IMR-90 (cell line): ENCODE measurements at regions not wholly inside any gene's neighbourhood (a gene's known extent, or its start where the extent isn't known, plus 50 kb on each side); places are given as distances from the start of the nearest gene placed in this dataset.

Source experiments
- ATAC-seq: fragments of 200-7000 bp; cut with Tn5 transposase; 2 replicates; pipeline ENCODE4 v1.9.1; 2020; ENCODE audit warnings: low read depth, mild to moderate bottlenecking, moderate library complexity
- BruUV-seq: library from RNA; stranded (reverse); fragments of 400-500 nt; replicated peaks from 2 replicates; lab custom pipeline; 2021; lab: Mats Ljungman, UMichigan
- CTCF ChIA-PET: fragments of 300-600 bp; formaldehyde crosslinking; extraction: SDS; loops from one replicate; lab custom pipeline; 2021; ENCODE audit warnings: antibody characterized with exemption; lab: Yijun Ruan, JAX
- POLR2A ChIA-PET: fragments of 300-600 bp; sonication (Branson Sonifier 250); formaldehyde crosslinking; loops from one replicate; lab custom pipeline; 2022; ENCODE audit warnings: antibody characterized with exemption; ENCODE audit not compliant: unreplicated experiment; lab: Charles Lee
- DNase-seq: peaks from one replicate; pipeline ENCODE4 v3.0.0; 2013
- H2AFZ ChIP-seq: replicated peaks from 2 replicates; pipeline ENCODE3; 2013; ENCODE audit warnings: low read length, mild to moderate bottlenecking; ENCODE audit not compliant: poor library complexity
- H2AK5ac ChIP-seq: 2 replicates; pipeline ENCODE4 v1.6.1; 2013; ENCODE audit warnings: low read depth, low read length, inconsistent platforms
- H2AK9ac ChIP-seq: replicated peaks from 2 replicates; pipeline ENCODE3; 2013; ENCODE audit warnings: mild to moderate bottlenecking, low read depth, low read length, moderate library complexity; ENCODE audit not compliant: poor library complexity
- H2BK120ac ChIP-seq: 2 replicates; pipeline ENCODE4 v1.6.1; 2013; ENCODE audit warnings: low read depth, low read length, inconsistent platforms
- H2BK15ac ChIP-seq: 3 replicates; pipeline ENCODE4 v1.6.1; 2013; ENCODE audit warnings: low read depth, low read length, inconsistent platforms
- H2BK20ac ChIP-seq: 2 replicates; pipeline ENCODE4 v1.6.1; 2013; ENCODE audit warnings: low read depth, mild to moderate bottlenecking, inconsistent platforms, low read length, moderate library complexity
- H2BK5ac ChIP-seq: 2 replicates; pipeline ENCODE4 v1.6.1; 2013; ENCODE audit warnings: mild to moderate bottlenecking, low read depth, low read length, inconsistent platforms; ENCODE audit not compliant: poor library complexity, severe bottlenecking
- H3K14ac ChIP-seq: replicated peaks from 2 replicates; pipeline ENCODE4 v1.6.1; 2013; ENCODE audit warnings: low read depth, low read length, inconsistent platforms
- H3K18ac ChIP-seq: 2 replicates; pipeline ENCODE4 v1.6.1; 2013; ENCODE audit warnings: low read depth, low read length, control low read depth
- H3K23ac ChIP-seq: 2 replicates; pipeline ENCODE4 v1.6.1; 2013; ENCODE audit warnings: low read depth, low read length, inconsistent platforms
- H3K27ac ChIP-seq: 2 replicates; pipeline ENCODE4 v1.5.1; 2013; ENCODE audit warnings: mild to moderate bottlenecking, control low read depth, low read length; ENCODE audit not compliant: insufficient read depth
- H3K27me3 ChIP-seq: 2 replicates; pipeline ENCODE4 v1.6.1; 2013; ENCODE audit warnings: low read length; ENCODE audit not compliant: control insufficient read depth, insufficient read depth
- H3K36me3 ChIP-seq: 2 replicates; pipeline ENCODE4 v1.6.1; 2013; ENCODE audit warnings: low read length, mixed read lengths; ENCODE audit not compliant: control insufficient read depth, insufficient read depth
- H3K4ac ChIP-seq: 2 replicates; pipeline ENCODE4 v1.6.1; 2013; ENCODE audit warnings: low read depth, low read length, inconsistent platforms
- H3K4me1 ChIP-seq: 2 replicates; pipeline ENCODE4 v1.6.1; 2013; ENCODE audit warnings: low read length, mixed read lengths; ENCODE audit not compliant: control insufficient read depth, insufficient read depth
- H3K4me2 ChIP-seq: 2 replicates; pipeline ENCODE4 v1.6.1; 2013; ENCODE audit warnings: low read depth, mild to moderate bottlenecking, control low read depth, low read length, moderate library complexity
- H3K4me3 ChIP-seq: 2 replicates; pipeline ENCODE4 v1.5.1; 2013; ENCODE audit warnings: low read depth, mild to moderate bottlenecking, control low read depth, low read length, moderate library complexity; ENCODE audit not compliant: insufficient read depth
- H3K56ac ChIP-seq: 2 replicates; pipeline ENCODE4 v1.6.1; 2013; ENCODE audit warnings: low read length, inconsistent platforms; ENCODE audit not compliant: insufficient read depth; ENCODE audit errors: extremely low read depth
- H3K79me1 ChIP-seq, 2 experiments: 2 replicates each; pipeline ENCODE4 v1.6.1; 2013; ENCODE audit warnings: low read length in 2 of 2, inconsistent platforms in 1 of 2, low read depth in 1 of 2
- H3K9ac ChIP-seq: 2 replicates; pipeline ENCODE4 v1.6.1; 2013; ENCODE audit warnings: low read depth, low read length, control low read depth
- H3K9me1 ChIP-seq: 2 replicates; pipeline ENCODE4 v1.6.1; 2013; ENCODE audit warnings: low read length, inconsistent platforms; ENCODE audit not compliant: insufficient read depth
- H3K9me3 ChIP-seq: 2 replicates; pipeline ENCODE4 v1.6.1; 2013; ENCODE audit warnings: low read length; ENCODE audit not compliant: control insufficient read depth, insufficient read depth
- H4K20me1 ChIP-seq: 2 replicates; pipeline ENCODE4 v1.6.1; 2013; ENCODE audit warnings: low read length, inconsistent platforms; ENCODE audit not compliant: insufficient read depth
- H4K5ac ChIP-seq: 2 replicates; pipeline ENCODE4 v1.6.1; 2013; ENCODE audit warnings: mild to moderate bottlenecking, low read depth, low read length, control low read depth
- H4K8ac ChIP-seq, 2 experiments: 2 replicates each; pipeline ENCODE4 v1.6.1; 2013; ENCODE audit warnings: low read depth in 2 of 2, low read length in 2 of 2, control low read depth in 1 of 2, inconsistent platforms in 1 of 2
- H4K91ac ChIP-seq: 2 replicates; pipeline ENCODE4 v1.6.1; 2013; ENCODE audit warnings: low read depth, low read length, inconsistent platforms; ENCODE audit not compliant: insufficient read depth
- BHLHE40 ChIP-seq: fragments of 150-350 bp; IDR thresholded peaks from 2 replicates; pipeline ENCODE4 v1.6.1; 2016; ENCODE audit warnings: mild to moderate bottlenecking, low read depth, low read length
- CEBPB ChIP-seq: IDR thresholded peaks from 2 replicates; pipeline ENCODE4 v1.6.1; 2012; ENCODE audit warnings: low read depth, low read length, improper control_type of control experiment
- CHD1 ChIP-seq: IDR thresholded peaks from 2 replicates; pipeline ENCODE4 v1.6.1; 2012; ENCODE audit warnings: low read depth, low read length, improper control_type of control experiment
- CTCF ChIP-seq: conservative IDR thresholded peaks from 2 replicates; pipeline ENCODE4 v1.5.1; 2012; ENCODE audit warnings: mild to moderate bottlenecking, low read depth, low read length, improper control_type of control experiment
- ELK1 ChIP-seq: fragments of 150-350 bp; IDR thresholded peaks from 2 replicates; pipeline ENCODE4 v1.6.1; 2016; ENCODE audit warnings: low read depth, mild to moderate bottlenecking, low read length, moderate library complexity, borderline replicate concordance
- FOS ChIP-seq: fragments of 150-350 bp; IDR thresholded peaks from 2 replicates; pipeline ENCODE4 v1.6.1; 2016; ENCODE audit warnings: low read depth, low read length
- MAFK ChIP-seq: IDR thresholded peaks from 2 replicates; pipeline ENCODE4 v1.6.1; 2012; ENCODE audit warnings: low read depth, low read length, improper control_type of control experiment
- MAZ ChIP-seq: IDR thresholded peaks from 2 replicates; pipeline ENCODE4 v1.6.1; 2012; ENCODE audit warnings: low read depth, mild to moderate bottlenecking, low read length, improper control_type of control experiment, moderate library complexity, borderline replicate concordance
- MXI1 ChIP-seq: IDR thresholded peaks from 2 replicates; pipeline ENCODE4 v1.6.1; 2012; ENCODE audit warnings: low read depth, mild to moderate bottlenecking, low read length, moderate library complexity, borderline replicate concordance
- POLR2A ChIP-seq: IDR thresholded peaks from 2 replicates; pipeline ENCODE4 v1.6.1; 2012; ENCODE audit warnings: mild to moderate bottlenecking, low read depth, low read length
- RAD21 ChIP-seq: IDR thresholded peaks from 2 replicates; pipeline ENCODE4 v1.6.1; 2012; ENCODE audit warnings: low read length, improper control_type of control experiment
- RFX5 ChIP-seq: IDR thresholded peaks from 2 replicates; pipeline ENCODE4 v1.8.0; 2012; ENCODE audit warnings: low read depth, mild to moderate bottlenecking, low read length, moderate library complexity
- SMC3 ChIP-seq: fragments of 150-350 bp; IDR thresholded peaks from 2 replicates; pipeline ENCODE4 v1.6.1; 2016; ENCODE audit warnings: low read depth, mild to moderate bottlenecking, antibody characterized with exemption, low read length, moderate library complexity
- dilution Hi-C: fragments of 300-500 bp; cut with HindIII; formaldehyde crosslinking; loops from one replicate; pipeline ENCODE4 v1.14.3; 2018; ENCODE audit warnings: low sequenced_read_pairs; ENCODE audit not compliant: unreplicated experiment
- in situ Hi-C: fragments of 300-500 bp; cut with MboI; formaldehyde crosslinking; loops from 3 replicates; pipeline ENCODE4 v1.14.3; 2019; ENCODE audit warnings: low sequenced_read_pairs, inconsistent platforms, mixed read lengths
- intact Hi-C: fragments of 100-400 bp; cut with micrococcal nuclease; formaldehyde crosslinking; loops from 2 replicates; pipeline ENCODE4 v1.10.0; 2022

- DNase-seq = no peak
- Histone ChIP-seq H3K56ac (no peak overlapping the region), H2BK120ac (no peak overlapping the region), H2BK15ac (no peak overlapping the region), H3K4me1 (no peaks in the 10 kb centered on the region), H4K20me1 (no peaks in the 10 kb centered on the region), H3K4me2 (no peak overlapping the region), H3K4me3 (no peak overlapping the region), H4K8ac (no peak overlapping the region), H2AK9ac (no peak overlapping the region), H3K18ac (no peak overlapping the region), H2AFZ (no peak overlapping the region), H3K79me1 (no peaks in the 10 kb centered on the region), H2BK5ac (no peak overlapping the region), H4K5ac (no peak overlapping the region), H2BK20ac (no peak overlapping the region), H3K4ac (no peak overlapping the region), H3K9me1 (no peaks in the 10 kb centered on the region), H3K27ac (no peak overlapping the region), H3K14ac (no peak overlapping the region), H4K91ac (no peak overlapping the region), H3K9me3 (no peaks in the 10 kb centered on the region), H3K27me3 (no peaks in the 10 kb centered on the region), H3K36me3 (no peaks in the 10 kb centered on the region), H3K9ac (no peak overlapping the region), H2AK5ac (no peak overlapping the region), H3K23ac (no peak overlapping the region)
- BruUV-seq = no TSS peak
- dilution Hi-C loops = no loop called here
- in situ Hi-C loops = no loop called here
- ChIA-PET POLR2A (no interaction called here), CTCF (no interaction called here)
- no peak for TF ChIP-seq CEBPB
- TF ChIP-seq RAD21 = no peak
- no peak for TF ChIP-seq ELK1
- TF ChIP-seq FOS = no peak
- TF ChIP-seq MAZ = no peak
- TF ChIP-seq SMC3 = no peak
- no peak for TF ChIP-seq CHD1
- TF ChIP-seq BHLHE40 = no peak
- no peak for TF ChIP-seq MAFK
- no peak for TF ChIP-seq MXI1
- no peak for TF ChIP-seq CTCF
- no peak for TF ChIP-seq POLR2A
- no peak for TF ChIP-seq RFX5
- ATAC-seq = no peak
- intact Hi-C loops = no loop called here
Measured at GRCh38 chr2:186125156-186125555, 360.9 kb upstream of the ZC3H15 start.
